Naive thymus-derived CD4-positive, alpha-beta T cell (primary cell): ENCODE measurements at regions not wholly inside any gene's neighbourhood (a gene's known extent, or its start where the extent isn't known, plus 50 kb on each side); places are given as distances from the start of the nearest gene placed in this dataset.
A peak's percentile ranks its signal among the peaks of the same experiment; 100 is the strongest.

Experiments
- ATAC-seq: fragments of 150-1000 bp; cut with Tn5 transposase; 2 replicates; pipeline ENCODE4 v1.10.0; 2021; ENCODE audit warnings: mild to moderate bottlenecking, moderate library complexity
- CTCF ChIA-PET: fragments of 350-600 bp; sonication (Branson Sonifier 250); formaldehyde crosslinking; loops from one replicate; lab custom pipeline; 2021; ENCODE audit warnings: antibody characterized with exemption; lab: Charles Lee
- POLR2A ChIA-PET: fragments of 350-600 bp; sonication (Branson Sonifier 250); formaldehyde crosslinking; loops from one replicate; lab custom pipeline; 2021; ENCODE audit warnings: antibody characterized with exemption, inconsistent platforms; lab: Charles Lee
- DNase-seq, 9 donors: peaks; one replicate each; pipeline versions ENCODE4 v3.0.0 to v3.0.0-alpha.2; 2020 to 2022; ENCODE audit warnings: mixed read lengths in 1 of 9
- H3K27ac ChIP-seq: one replicate; pipeline ENCODE4 v1.7.0; 2013; ENCODE audit warnings: mild to moderate bottlenecking, low read depth, low read length, moderate library complexity
- H3K27me3 ChIP-seq, 2 donors: one replicate each; pipeline ENCODE4 v1.7.0; 2013; ENCODE audit warnings: low read length in 2 of 2, mild to moderate bottlenecking in 2 of 2, moderate library complexity in 2 of 2; ENCODE audit not compliant: control insufficient read depth in 2 of 2, insufficient read depth in 2 of 2
- H3K36me3 ChIP-seq, 3 experiments: 1 replicate in 2 of 3; 2 replicates in 1 of 3; pipeline ENCODE4 v1.7.0; 2013; ENCODE audit warnings: low read length in 3 of 3, mild to moderate bottlenecking in 3 of 3, moderate library complexity in 1 of 3; ENCODE audit not compliant: insufficient read depth in 3 of 3, control insufficient read depth in 2 of 3
- H3K4me1 ChIP-seq, 2 donors: one replicate each; pipeline ENCODE4 v1.7.0; 2013; ENCODE audit warnings: low read length in 2 of 2, mild to moderate bottlenecking in 2 of 2, moderate library complexity in 1 of 2; ENCODE audit not compliant: control insufficient read depth in 2 of 2, insufficient read depth in 2 of 2
- H3K4me3 ChIP-seq: 2 replicates; pipeline ENCODE4 v1.7.0; 2013; ENCODE audit warnings: mild to moderate bottlenecking, low read length
- H3K9me3 ChIP-seq, 3 experiments: 1 replicate in 2 of 3; 2 replicates in 1 of 3; pipeline ENCODE4 v1.7.0; 2013; ENCODE audit warnings: low read length in 3 of 3; ENCODE audit not compliant: control insufficient read depth in 2 of 3
- H3K27ac Mint-ChIP-seq, 9 donors: one replicate each; pipeline ENCODE4 v1.8.0; 2020 to 2022; ENCODE audit warnings: mixed read lengths in 9 of 9, mild to moderate bottlenecking in 8 of 9, moderate library complexity in 5 of 9, inconsistent platforms in 2 of 9
- H3K27me3 Mint-ChIP-seq, 5 donors: one replicate each; pipeline ENCODE4 v1.8.0; 2021 to 2022; ENCODE audit warnings: mixed read lengths in 5 of 5, mild to moderate bottlenecking in 1 of 5
- H3K36me3 Mint-ChIP-seq, 5 donors: one replicate each; pipeline ENCODE4 v1.8.0; 2020 to 2022; ENCODE audit warnings: mixed read lengths in 5 of 5, mild to moderate bottlenecking in 3 of 5, inconsistent platforms in 1 of 5
- H3K4me1 Mint-ChIP-seq, 7 donors: one replicate each; pipeline ENCODE4 v1.8.0; 2020 to 2022; ENCODE audit warnings: mixed read lengths in 7 of 7, mild to moderate bottlenecking in 3 of 7, inconsistent platforms in 1 of 7
- H3K4me3 Mint-ChIP-seq, 10 donors: one replicate each; pipeline ENCODE4 v1.8.0; 2020 to 2022; ENCODE audit warnings: mild to moderate bottlenecking in 10 of 10, mixed read lengths in 10 of 10, moderate library complexity in 6 of 10, inconsistent platforms in 2 of 10
- H3K9me3 Mint-ChIP-seq, 11 donors: one replicate each; pipeline ENCODE4 v1.8.0; 2020 to 2022; ENCODE audit warnings: mixed read lengths in 11 of 11, mild to moderate bottlenecking in 4 of 11, inconsistent platforms in 1 of 11, moderate library complexity in 1 of 11
- intact Hi-C, 2 donors: fragments of 100-400 bp; cut with micrococcal nuclease; formaldehyde crosslinking; loops; one replicate each; pipeline ENCODE4 v1.15.1; 2023

GRCh38 chr2:217688494-217688893 is 314.3 kb downstream of the TNS1 start:
- DNase-seq (no peak), ATAC-seq (no peak)
- POLR2A ChIA-PET, result no interaction called here
- peaks cover 0 to 1% (median 0%) of the 10 kb centered on the region in 11 donors for H3K9me3 Mint-ChIP-seq
- H3K36me3 ChIP-seq, result no peaks in the 10 kb centered on the region
- peaks cover 0 to 10% (median 0%) of the 10 kb centered on the region in 5 donors for H3K27me3 Mint-ChIP-seq
- H3K4me1 ChIP-seq, result no peaks in the 10 kb centered on the region
- CTCF ChIA-PET, result no interaction called here
- intact Hi-C loops, result no loop called here
- H3K4me1 Mint-ChIP-seq, result no peaks in the 10 kb centered on the region
- H3K27ac Mint-ChIP-seq, result no peak overlapping the region
- no peak overlapping the region for H3K4me3 ChIP-seq
- H3K9me3 ChIP-seq, result no peaks in the 10 kb centered on the region
- no peak overlapping the region for H3K27ac ChIP-seq
- no peaks in the 10 kb centered on the region for H3K27me3 ChIP-seq
- H3K4me3 Mint-ChIP-seq, result no peak overlapping the region
- peaks cover 0 to 5% (median 0%) of the 10 kb centered on the region in 5 donors for H3K36me3 Mint-ChIP-seq

GRCh38 chr2:217687771-217688170 is 315.0 kb downstream of the TNS1 start:
- no peak overlapping the region for H3K27ac Mint-ChIP-seq
- Histone ChIP-seq H3K27me3 (no peaks in the 10 kb centered on the region), H3K36me3 (no peaks in the 10 kb centered on the region), H3K9me3 (no peaks in the 10 kb centered on the region), H3K27ac (no peak overlapping the region), H3K4me3 (no peak overlapping the region), H3K4me1 (no peaks in the 10 kb centered on the region)
- CTCF ChIA-PET, result no interaction called here
- POLR2A ChIA-PET, result no interaction called here
- no peak for ATAC-seq
- DNase-seq, result no peak
- peaks cover 0 to 1% (median 0%) of the 10 kb centered on the region in 11 donors for H3K9me3 Mint-ChIP-seq
- no peaks in the 10 kb centered on the region for H3K4me1 Mint-ChIP-seq
- H3K36me3 Mint-ChIP-seq, result peaks cover 0 to 5% (median 0%) of the 10 kb centered on the region in 5 donors
- H3K4me3 Mint-ChIP-seq, result no peak overlapping the region
- intact Hi-C loops, result no loop called here
- H3K27me3 Mint-ChIP-seq, result peaks cover 0 to 10% (median 0%) of the 10 kb centered on the region in 5 donors

GRCh38 chr2:217685255-217685605 is 317.6 kb downstream of the TNS1 start:
- H3K4me1 ChIP-seq, result no peaks in the 10 kb centered on the region
- no peaks in the 10 kb centered on the region for H3K4me1 Mint-ChIP-seq
- ChIA-PET CTCF (no interaction called here), POLR2A (no interaction called here)
- H3K27ac Mint-ChIP-seq, result no peak overlapping the region
- intact Hi-C loops, result no loop called here
- ATAC-seq, result no peak
- no peaks in the 10 kb centered on the region for H3K36me3 ChIP-seq
- H3K9me3 Mint-ChIP-seq, result peaks cover 0 to 7% (median 0%) of the 10 kb centered on the region in 11 donors
- H3K27me3 ChIP-seq, result no peaks in the 10 kb centered on the region
- H3K9me3 ChIP-seq, result no peaks in the 10 kb centered on the region
- H3K27me3 Mint-ChIP-seq, result peaks cover 0 to 10% (median 0%) of the 10 kb centered on the region in 5 donors
- H3K4me3 ChIP-seq, result no peak overlapping the region
- DNase-seq, result no peak
- peaks cover 0 to 14% (median 6%) of the 10 kb centered on the region in 5 donors for H3K36me3 Mint-ChIP-seq
- no peak overlapping the region for H3K27ac ChIP-seq
- H3K4me3 Mint-ChIP-seq, result no peak overlapping the region

- Mint-ChIP-seq H3K27me3 (peaks cover 0 to 10% (median 0%) of the 10 kb centered on the region in 5 donors), H3K9me3 (peaks cover 0 to 8% (median 0%) of the 10 kb centered on the region in 11 donors), H3K27ac (peak overlapping the region in 1 of 9 donors; percentile 46), H3K36me3 (peaks cover 0 to 14% (median 6%) of the 10 kb centered on the region in 5 donors), H3K4me1 (no peaks in the 10 kb centered on the region), H3K4me3 (no peak overlapping the region)
- ChIA-PET POLR2A (no interaction called here), CTCF (no interaction called here)
- intact Hi-C loops, result no loop called here
- DNase-seq (no peak), ATAC-seq (no peak)
- Histone ChIP-seq H3K27me3 (no peaks in the 10 kb centered on the region), H3K27ac (no peak overlapping the region), H3K36me3 (no peaks in the 10 kb centered on the region), H3K9me3 (no peaks in the 10 kb centered on the region), H3K4me3 (no peak overlapping the region), H3K4me1 (no peaks in the 10 kb centered on the region)
Observed at GRCh38 chr2:217684431-217685254, 318.2 kb downstream of the TNS1 start.

GRCh38 chr2:217683106-217683870 is 319.5 kb downstream of the TNS1 start:
- intact Hi-C loops, result no loop called here
- Mint-ChIP-seq H3K27me3 (peaks cover 0 to 10% (median 0%) of the 10 kb centered on the region in 5 donors), H3K36me3 (peaks cover 0 to 20% (median 6%) of the 10 kb centered on the region in 5 donors), H3K9me3 (peaks cover 0 to 17% (median 3%) of the 10 kb centered on the region in 11 donors), H3K4me1 (no peaks in the 10 kb centered on the region), H3K27ac (no peak overlapping the region), H3K4me3 (no peak overlapping the region)
- H3K36me3 ChIP-seq, result no peaks in the 10 kb centered on the region
- DNase-seq (no peak), ATAC-seq (no peak)
- no peaks in the 10 kb centered on the region for H3K4me1 ChIP-seq
- H3K27ac ChIP-seq, result no peak overlapping the region
- no peaks in the 10 kb centered on the region for H3K9me3 ChIP-seq
- no peak overlapping the region for H3K4me3 ChIP-seq
- CTCF ChIA-PET, result no interaction called here
- H3K27me3 ChIP-seq, result no peaks in the 10 kb centered on the region
- POLR2A ChIA-PET, result no interaction called here

- no peak for ATAC-seq
- H3K36me3 Mint-ChIP-seq, result peaks cover 0 to 19% (median 6%) of the 10 kb centered on the region in 5 donors
- intact Hi-C loops, result no loop called here
- peaks cover 0 to 17% (median 3%) of the 10 kb centered on the region in 11 donors for H3K9me3 Mint-ChIP-seq
- no peaks in the 10 kb centered on the region for H3K9me3 ChIP-seq
- no peaks in the 10 kb centered on the region for H3K36me3 ChIP-seq
- H3K4me3 Mint-ChIP-seq, result no peak overlapping the region
- H3K4me1 ChIP-seq, result no peaks in the 10 kb centered on the region
- no peaks in the 10 kb centered on the region for H3K27me3 ChIP-seq
- DNase-seq, result no peak
- peaks cover 0 to 4% (median 0%) of the 10 kb centered on the region in 5 donors for H3K27me3 Mint-ChIP-seq
- no peak overlapping the region for H3K27ac Mint-ChIP-seq
- H3K4me3 ChIP-seq, result no peak overlapping the region
- H3K4me1 Mint-ChIP-seq, result no peaks in the 10 kb centered on the region
- ChIA-PET CTCF (no interaction called here), POLR2A (no interaction called here)
- no peak overlapping the region for H3K27ac ChIP-seq
Observed at GRCh38 chr2:217681791-217682190, 321.0 kb downstream of the TNS1 start.
